ENCODE measurements at regions not wholly inside any gene's neighbourhood (a gene's known extent, or its start where the extent isn't known, plus 50 kb on each side); places are given as distances from the start of the nearest gene placed in this dataset.

DNA sequence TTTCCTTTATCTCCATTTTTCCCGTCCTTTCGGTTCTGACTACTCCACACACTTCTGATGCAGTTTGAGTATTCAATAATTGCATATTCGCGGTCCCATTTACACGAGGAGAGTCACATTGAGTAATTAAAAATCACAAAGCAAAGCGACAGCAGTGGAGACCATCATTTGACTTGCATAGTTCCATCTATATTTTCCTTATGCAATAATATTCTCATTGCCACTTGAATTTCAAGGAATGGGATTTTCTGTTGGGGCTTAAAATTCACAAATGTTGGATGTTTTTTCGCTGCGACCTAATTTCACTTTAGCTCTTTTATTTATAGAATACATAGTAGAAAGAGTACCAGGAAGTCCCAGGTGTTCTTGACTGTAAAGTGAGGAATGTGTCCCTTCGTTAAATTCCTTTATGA lies 186.8 kb downstream of the ZEB2 start:
- no peak for DNase-seq (ENCODE audit: low spot score)
- TF ChIP-seq CTCF (IDR thresholded peaks at IDR 0.05; ENCODE audit: extremely low read depth, missing control alignments) = no peak

DNA sequence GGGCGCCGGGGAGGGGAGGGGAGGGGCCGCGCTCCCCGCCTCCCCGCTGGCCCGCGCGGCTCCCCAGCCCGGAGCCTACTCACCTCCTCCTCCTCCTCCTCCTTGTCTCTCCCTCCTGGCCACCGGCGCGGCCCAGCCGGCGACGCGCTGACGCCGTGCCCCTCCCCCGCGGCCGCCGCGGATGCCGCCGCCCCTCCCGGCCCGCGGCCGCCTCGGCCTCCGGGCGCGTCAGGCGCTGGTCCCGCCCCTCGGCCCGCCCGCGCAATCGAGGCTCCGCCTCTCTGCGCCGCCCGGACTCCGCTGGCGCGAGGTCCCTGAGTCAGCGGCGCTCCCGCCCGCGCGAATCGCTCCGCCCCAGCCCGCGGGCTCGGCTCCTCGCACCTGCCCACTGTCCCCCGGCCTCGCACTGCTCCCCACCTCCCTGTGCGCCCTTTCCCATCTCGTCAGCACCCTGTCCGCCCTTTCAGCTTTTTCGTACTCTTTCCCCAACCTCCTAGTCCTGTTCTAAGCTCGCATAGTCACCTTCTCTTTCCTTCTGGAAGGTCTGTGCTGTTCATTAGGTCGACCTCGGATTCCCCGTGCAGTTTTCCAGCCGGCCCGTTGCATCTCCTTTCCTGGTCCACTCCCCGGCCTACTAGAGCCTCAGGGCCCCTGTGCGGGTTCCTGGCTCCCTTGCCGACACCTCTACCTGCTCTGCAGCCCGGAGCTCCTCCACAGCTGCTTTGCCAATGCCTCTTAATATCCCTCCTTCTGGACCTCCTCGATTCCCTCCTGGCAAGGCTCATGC lies 187.4 kb downstream of the ZEB2 start:
- peak; percentile 96 for DNase-seq (ENCODE audit: low spot score)
- no peak for TF ChIP-seq CTCF (IDR thresholded peaks at IDR 0.05; ENCODE audit: extremely low read depth, missing control alignments)

DNA sequence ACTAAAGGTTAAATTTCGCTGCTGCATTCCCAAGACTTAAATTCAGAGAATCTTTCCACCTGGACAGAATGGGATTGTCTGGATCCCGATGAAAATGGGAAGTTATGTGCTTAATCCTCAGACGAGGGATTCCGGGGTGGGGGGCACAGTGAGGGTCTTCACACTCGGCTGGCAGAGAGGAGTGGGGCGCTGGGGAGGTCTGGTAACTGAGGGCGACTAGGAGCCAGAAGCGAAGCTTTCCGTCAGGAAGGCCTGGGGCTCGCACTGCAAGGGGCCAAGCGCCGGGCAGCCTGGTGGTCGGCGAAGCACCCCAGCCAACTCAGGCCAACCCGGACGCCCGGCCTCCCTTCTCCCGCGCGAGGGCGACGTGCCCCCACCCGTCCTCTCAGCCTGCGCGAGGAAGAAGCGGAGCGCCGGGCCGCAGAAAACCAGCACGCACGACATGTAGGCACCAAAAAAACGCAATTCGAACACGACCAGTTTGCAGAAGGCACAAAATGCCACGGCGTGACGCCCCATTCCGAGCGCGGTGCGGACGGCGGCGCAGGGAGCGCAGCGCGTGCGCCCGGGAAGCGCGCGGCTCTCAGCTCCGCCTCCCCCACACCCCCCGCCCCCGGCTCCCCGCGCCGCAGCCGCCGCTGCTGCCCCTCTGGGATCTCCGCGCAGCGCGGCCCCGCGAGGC lies 188.1 kb downstream of the ZEB2 start:
- TF ChIP-seq CTCF (IDR thresholded peaks at IDR 0.05; ENCODE audit: extremely low read depth, missing control alignments) = no peak
- no peak for DNase-seq (ENCODE audit: low spot score)

DNA sequence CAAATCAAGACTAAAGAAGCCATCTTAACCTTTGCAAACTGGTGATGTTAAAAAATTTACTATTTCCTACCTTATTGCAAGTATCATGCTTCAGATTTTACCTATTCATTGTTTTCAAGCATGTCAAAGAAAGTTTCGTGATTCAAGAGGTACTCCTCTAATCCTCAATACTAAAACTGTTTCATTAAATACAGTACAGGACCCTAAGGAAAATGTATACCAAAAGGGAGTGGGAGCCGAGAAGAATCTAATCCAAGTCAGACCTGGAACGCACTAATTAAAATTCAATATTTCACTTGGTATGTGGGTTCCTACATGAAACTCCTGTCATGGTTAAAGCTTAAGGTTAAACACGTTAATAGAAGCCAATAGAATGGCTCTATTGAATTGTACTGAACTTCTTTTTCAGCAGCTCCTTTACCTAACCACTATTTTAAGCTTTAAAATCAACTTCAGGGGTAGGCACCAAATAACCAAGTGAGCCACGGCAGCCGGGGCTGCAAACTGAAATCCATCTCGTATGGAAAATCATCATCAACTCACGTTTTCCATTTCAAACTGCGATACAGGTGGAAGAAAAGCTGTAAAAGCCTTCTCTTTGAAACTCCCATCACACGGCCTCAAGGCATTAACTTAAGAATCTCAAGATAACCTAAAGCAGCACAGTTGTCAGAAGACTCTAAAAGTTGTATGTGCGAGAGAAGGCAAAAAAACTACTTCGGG lies 188.8 kb downstream of the ZEB2 start:
- TF ChIP-seq CTCF (IDR thresholded peaks at IDR 0.05; ENCODE audit: extremely low read depth, missing control alignments) = no peak
- no peak for DNase-seq (ENCODE audit: low spot score)

DNA sequence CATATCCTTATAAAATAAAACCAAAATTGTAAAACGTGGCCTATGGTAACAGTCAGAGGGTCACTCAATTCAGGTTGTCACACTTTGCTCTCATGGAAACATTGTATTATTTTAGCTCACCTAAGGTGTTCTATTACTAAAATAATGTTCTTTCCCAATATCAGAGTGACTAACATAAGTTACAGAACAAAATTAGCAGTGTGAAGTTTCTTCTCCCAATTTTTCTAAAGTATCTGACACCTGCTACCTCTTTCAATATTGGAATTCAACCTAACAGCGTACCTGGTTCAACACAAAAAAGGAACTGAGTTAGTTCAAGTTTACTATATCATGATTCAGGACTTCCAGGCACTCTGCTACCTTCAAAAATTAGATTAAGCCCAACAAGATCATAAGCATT lies 190.4 kb downstream of the ZEB2 start:
- DNase-seq (ENCODE audit: low spot score) = no peak
- TF ChIP-seq CTCF (IDR thresholded peaks at IDR 0.05; ENCODE audit: extremely low read depth, missing control alignments) = no peak

- no peak for DNase-seq (ENCODE audit: low spot score)
- no peak for TF ChIP-seq CTCF (IDR thresholded peaks at IDR 0.05; ENCODE audit: extremely low read depth, missing control alignments)
These were observed 191.0 kb downstream of the ZEB2 start for GRCh38 chr2:144328938-144329337.

DNA sequence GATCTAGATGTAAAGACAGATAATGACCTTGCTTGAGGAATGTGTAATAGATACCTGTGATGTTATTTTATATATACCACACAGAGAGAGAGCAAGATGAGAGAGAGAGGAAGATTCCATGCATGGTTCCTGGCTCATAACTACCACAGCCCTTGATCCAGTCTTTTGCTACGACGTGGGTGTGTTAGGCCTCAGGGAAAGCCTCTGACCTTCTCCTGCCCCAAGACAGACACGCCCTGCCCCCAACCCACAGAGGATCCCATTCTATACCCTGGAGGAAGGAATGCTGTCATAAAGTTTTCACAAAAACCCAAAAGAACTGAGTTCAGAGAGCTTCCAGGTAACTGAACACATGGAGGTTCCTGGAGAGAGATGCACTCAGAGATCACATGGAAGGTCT lies 193.1 kb downstream of the ZEB2 start:
- TF ChIP-seq CTCF (IDR thresholded peaks at IDR 0.05; ENCODE audit: extremely low read depth, missing control alignments) = no peak

More for the DNA sequence above, 193.1 kb downstream of the ZEB2 start:
- no peak for DNase-seq (ENCODE audit: low spot score)

All from GM20000 (cell line).